WTC11 (cell line): ENCODE measurements at regions not wholly inside any gene's neighbourhood (a gene's known extent, or its start where the extent isn't known, plus 50 kb on each side); places are given as distances from the start of the nearest gene placed in this dataset.

Source experiments
- AR ChIP-seq: fragments of 250-450 bp; sonication (Bioruptor Pico); IDR thresholded peaks from 2 replicates; pipeline ENCODE4 v1.9.0; 2021; ENCODE audit warnings: mild to moderate bottlenecking
- IRF2 ChIP-seq: sonication (generic); formaldehyde crosslinking; IDR thresholded peaks from 2 replicates; pipeline ENCODE4 v1.8.0; 2022; ENCODE audit warnings: low read depth, missing genetic modification reagents, borderline replicate concordance
- NR1H2 ChIP-seq: sonication (generic); formaldehyde crosslinking; IDR thresholded peaks from 2 replicates; pipeline ENCODE4 v1.9.0; 2021; ENCODE audit warnings: mild to moderate bottlenecking, moderate library complexity, missing genetic modification reagents

- TF ChIP-seq NR1H2 (CRISPR knock-in tag): no peak
- TF ChIP-seq AR (CRISPR knock-in tag): no peak
- TF ChIP-seq IRF2 (CRISPR knock-in tag): no peak
These were observed 907.4 kb downstream of the NTRK3 start for GRCh38 chr15:87349181-87349580.
